GM12875 (cell line): ENCODE measurements at regions not wholly inside any gene's neighbourhood (a gene's known extent, or its start where the extent isn't known, plus 50 kb on each side); places are given as distances from the start of the nearest gene placed in this dataset.
"Not testable (repeated sequence)": the region's sequence is repeated elsewhere in the genome, so short reads cannot be mapped to it uniquely, and the experiment has no call there.

Experiments used
- H3K4me3 ChIP-seq: one replicate; pipeline ENCODE4 v1.5.1; 2011; ENCODE audit warnings: low read depth, low read length, control low read depth
- CTCF ChIP-seq: IDR thresholded peaks from 2 replicates; pipeline ENCODE4 v1.5.1; 2011; ENCODE audit warnings: low read depth, mild to moderate bottlenecking, control low read depth, inconsistent platforms, low read length, moderate library complexity, borderline replicate concordance; ENCODE audit not compliant: insufficient read depth

GRCh38 chr7:67489881-67490280, 493.2 kb downstream of the TYW1 start:
- TF ChIP-seq CTCF, result no peak
- H3K4me3 ChIP-seq, result no peak overlapping the region

- no peak overlapping the region for H3K4me3 ChIP-seq
- TF ChIP-seq CTCF, result no peak
Measured at GRCh38 chr7:67493366-67493765, 496.7 kb downstream of the TYW1 start.

- H3K4me3 ChIP-seq, result no peak overlapping the region
- no peak for TF ChIP-seq CTCF
Measured at GRCh38 chr7:67496589-67496988, 500.0 kb downstream of the TYW1 start.

- H3K4me3 ChIP-seq, result not testable (repeated sequence)
Measured at GRCh38 chr7:67497914-67498313, 501.3 kb downstream of the TYW1 start.

GRCh38 chr7:67502929-67503328, 506.3 kb downstream of the TYW1 start:
- no peak overlapping the region for H3K4me3 ChIP-seq
- no peak for TF ChIP-seq CTCF

- no peak overlapping the region for H3K4me3 ChIP-seq
- TF ChIP-seq CTCF, result no peak
Measured at GRCh38 chr7:67505449-67505848, 508.8 kb downstream of the TYW1 start.

GRCh38 chr7:67512481-67512880, 515.8 kb downstream of the TYW1 start:
- H3K4me3 ChIP-seq, result no peak overlapping the region
- no peak for TF ChIP-seq CTCF

- no peak for TF ChIP-seq CTCF
Measured at GRCh38 chr7:67518580-67518979, 521.9 kb downstream of the TYW1 start.

More at GRCh38 chr7:67518580-67518979, 521.9 kb downstream of the TYW1 start:
- H3K4me3 ChIP-seq, result no peak overlapping the region
